ENCODE measurements at regions not wholly inside any gene's neighbourhood (a gene's known extent, or its start where the extent isn't known, plus 50 kb on each side); places are given as distances from the start of the nearest gene placed in this dataset.

GRCh38 chr11:42571878-42572610 is 739.8 kb upstream of the API5 start:
- H3K4me3 ChIP-seq, result no peak overlapping the region
- ATAC-seq (ENCODE audit: insufficient number of reproducible peaks, low FRiP score, low read depth), result no peak
- no peaks in the 10 kb centered on the region for H3K4me1 ChIP-seq (ENCODE audit: control insufficient read depth in 1 of 2, low read depth in 2 of 2)
- no peaks in the 10 kb centered on the region for H3K27me3 ChIP-seq (replicated peaks; ENCODE audit: insufficient read depth)
- no peaks in the 10 kb centered on the region for H3K9me3 ChIP-seq
- no peak for TF ChIP-seq CTCF (IDR thresholded peaks at IDR 0.05)
- no peak for DNase-seq (ENCODE audit: low spot score)
- H3K36me3 ChIP-seq, result no peaks in the 10 kb centered on the region
- no peak overlapping the region for H3K27ac ChIP-seq

- TF ChIP-seq CTCF (IDR thresholded peaks at IDR 0.05), result no peak
- no peak overlapping the region for H3K4me3 ChIP-seq
- H3K36me3 ChIP-seq, result no peaks in the 10 kb centered on the region
- H3K4me1 ChIP-seq (ENCODE audit: control insufficient read depth in 1 of 2, low read depth in 2 of 2), result no peaks in the 10 kb centered on the region
- no peaks in the 10 kb centered on the region for H3K27me3 ChIP-seq (replicated peaks; ENCODE audit: insufficient read depth)
- H3K27ac ChIP-seq, result no peak overlapping the region
- no peaks in the 10 kb centered on the region for H3K9me3 ChIP-seq
- DNase-seq (ENCODE audit: low spot score) (no peak), ATAC-seq (ENCODE audit: insufficient number of reproducible peaks, low FRiP score, low read depth) (no peak)
Observed at GRCh38 chr11:42576318-42576717, 735.5 kb upstream of the API5 start.

- TF ChIP-seq CTCF (IDR thresholded peaks at IDR 0.05), result no peak
- Histone ChIP-seq H3K36me3 (no peaks in the 10 kb centered on the region), H3K4me3 (no peak overlapping the region), H3K27me3 (replicated peaks; ENCODE audit: insufficient read depth) (no peaks in the 10 kb centered on the region), H3K9me3 (no peaks in the 10 kb centered on the region), H3K4me1 (ENCODE audit: control insufficient read depth in 1 of 2, low read depth in 2 of 2) (no peaks in the 10 kb centered on the region), H3K27ac (no peak overlapping the region)
- ATAC-seq (ENCODE audit: insufficient number of reproducible peaks, low FRiP score, low read depth), result no peak
- no peak for DNase-seq (ENCODE audit: low spot score)
Observed at GRCh38 chr11:42589286-42589685, 722.5 kb upstream of the API5 start.

GRCh38 chr11:42591841-42592240 is 720.0 kb upstream of the API5 start:
- H3K36me3 ChIP-seq, result no peaks in the 10 kb centered on the region
- no peak overlapping the region for H3K4me3 ChIP-seq
- H3K4me1 ChIP-seq (ENCODE audit: control insufficient read depth in 1 of 2, low read depth in 2 of 2), result no peaks in the 10 kb centered on the region
- ATAC-seq (ENCODE audit: insufficient number of reproducible peaks, low FRiP score, low read depth), result no peak
- no peaks in the 10 kb centered on the region for H3K27me3 ChIP-seq (replicated peaks; ENCODE audit: insufficient read depth)
- no peak for DNase-seq (ENCODE audit: low spot score)
- TF ChIP-seq CTCF (IDR thresholded peaks at IDR 0.05), result no peak
- H3K9me3 ChIP-seq, result no peaks in the 10 kb centered on the region
- no peak overlapping the region for H3K27ac ChIP-seq

GRCh38 chr11:42593441-42593840 is 718.4 kb upstream of the API5 start:
- no peak for TF ChIP-seq CTCF (IDR thresholded peaks at IDR 0.05)
- H3K4me1 ChIP-seq (ENCODE audit: control insufficient read depth in 1 of 2, low read depth in 2 of 2), result no peaks in the 10 kb centered on the region
- DNase-seq (ENCODE audit: low spot score) (no peak), ATAC-seq (ENCODE audit: insufficient number of reproducible peaks, low FRiP score, low read depth) (no peak)
- no peaks in the 10 kb centered on the region for H3K36me3 ChIP-seq
- no peak overlapping the region for H3K4me3 ChIP-seq
- no peaks in the 10 kb centered on the region for H3K9me3 ChIP-seq
- H3K27ac ChIP-seq, result no peak overlapping the region
- H3K27me3 ChIP-seq (replicated peaks; ENCODE audit: insufficient read depth), result no peaks in the 10 kb centered on the region
